HG02588 (cell line): ENCODE measurements at regions not wholly inside any gene's neighbourhood (a gene's known extent, or its start where the extent isn't known, plus 50 kb on each side); places are given as distances from the start of the nearest gene placed in this dataset.

Experiments
- ATAC-seq: cut with Tn5 transposase; IDR thresholded peaks from one replicate; pipeline ENCODE4 v1.9.1; 2021; ENCODE audit warnings: mild to moderate bottlenecking, moderate library complexity; ENCODE audit not compliant: unreplicated experiment

DNA sequence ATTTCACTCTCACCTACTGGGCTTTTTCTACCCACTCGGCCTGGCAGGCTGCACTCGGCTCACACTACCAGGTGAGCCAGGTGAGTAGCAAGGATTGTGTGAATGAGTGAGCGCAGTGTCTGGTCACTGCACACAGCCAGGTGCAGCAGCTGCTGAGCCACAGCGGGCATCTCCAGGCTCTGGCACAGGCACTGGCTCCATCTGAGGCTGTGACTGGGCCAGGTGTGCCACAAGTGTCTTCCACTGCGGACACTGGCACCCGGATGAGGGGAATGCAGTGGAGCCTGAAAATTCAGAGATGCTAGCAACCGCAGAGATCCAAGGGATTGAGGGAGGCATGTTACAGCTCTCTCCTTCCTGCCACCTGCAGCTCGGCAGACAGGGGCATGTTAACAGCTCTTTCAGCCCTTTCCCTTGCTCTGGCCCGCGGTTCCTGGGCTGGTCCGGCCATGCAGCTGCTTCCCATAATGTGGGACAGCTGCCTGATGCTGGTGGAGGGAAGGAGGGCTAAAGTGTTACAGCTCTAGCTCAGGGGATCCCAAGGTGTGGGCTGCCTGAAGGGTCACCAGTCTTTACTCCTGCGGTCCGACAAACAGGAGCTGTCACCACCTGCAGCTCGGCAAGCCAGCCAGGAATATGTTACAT lies 1038.3 kb downstream of the AMY1C start:
- ATAC-seq: no peak

DNA sequence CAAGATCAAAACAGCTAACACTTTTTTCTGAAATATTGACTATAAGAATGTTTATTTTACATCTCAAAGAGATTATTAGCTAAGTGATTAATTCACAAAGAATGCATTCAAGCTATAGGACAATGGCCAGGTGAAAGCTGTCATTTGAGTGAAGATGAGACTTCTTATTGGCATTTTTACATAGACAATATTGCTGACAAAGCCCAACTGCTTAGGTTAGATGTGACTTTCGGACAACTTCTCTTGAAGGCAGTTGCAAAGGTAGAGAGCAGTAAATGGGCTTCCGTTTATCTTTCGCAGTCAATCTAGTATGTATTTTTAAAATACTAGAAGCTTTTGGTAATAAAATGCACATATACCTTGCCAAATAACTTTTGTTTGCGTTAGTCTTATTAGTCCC lies 1041.3 kb downstream of the AMY1C start:
- ATAC-seq: no peak

DNA sequence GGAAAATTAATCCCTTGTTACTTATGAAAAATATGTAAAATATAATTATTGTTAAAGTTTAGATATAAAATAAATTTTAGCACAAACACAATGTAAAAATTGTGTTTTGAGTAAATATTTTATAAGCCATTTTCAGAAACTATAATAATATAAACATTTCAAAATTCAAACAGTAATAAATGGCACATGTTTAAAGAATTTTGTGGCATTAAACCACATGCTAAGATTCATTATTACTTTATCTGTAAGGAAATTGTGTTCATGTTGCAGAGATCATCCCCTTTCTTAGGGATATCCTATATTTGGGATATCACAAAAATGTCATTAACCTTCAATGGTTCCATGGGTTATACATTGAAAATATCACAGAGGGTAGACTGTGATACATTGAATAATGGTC lies 1044.3 kb downstream of the AMY1C start:
- no peak for ATAC-seq

DNA sequence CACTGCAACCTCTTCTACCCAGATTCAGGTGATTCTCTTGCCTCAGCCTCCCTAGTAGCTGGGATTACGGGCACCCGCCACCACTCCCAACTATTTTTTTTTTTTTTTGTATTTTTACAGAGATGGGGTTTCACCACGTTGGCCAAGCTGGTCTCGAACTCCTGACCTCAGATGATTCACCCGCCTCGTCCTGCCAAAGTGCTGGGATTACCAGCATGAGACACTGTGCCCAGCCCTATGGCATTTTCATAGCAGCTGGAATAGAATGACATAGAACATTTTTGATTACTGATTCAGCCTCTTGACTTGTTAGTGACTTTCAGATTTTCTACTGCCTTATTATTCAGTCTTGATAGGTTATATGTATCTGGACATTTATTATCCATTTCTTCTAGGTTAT lies 1046.2 kb downstream of the AMY1C start:
- ATAC-seq: no peak

DNA sequence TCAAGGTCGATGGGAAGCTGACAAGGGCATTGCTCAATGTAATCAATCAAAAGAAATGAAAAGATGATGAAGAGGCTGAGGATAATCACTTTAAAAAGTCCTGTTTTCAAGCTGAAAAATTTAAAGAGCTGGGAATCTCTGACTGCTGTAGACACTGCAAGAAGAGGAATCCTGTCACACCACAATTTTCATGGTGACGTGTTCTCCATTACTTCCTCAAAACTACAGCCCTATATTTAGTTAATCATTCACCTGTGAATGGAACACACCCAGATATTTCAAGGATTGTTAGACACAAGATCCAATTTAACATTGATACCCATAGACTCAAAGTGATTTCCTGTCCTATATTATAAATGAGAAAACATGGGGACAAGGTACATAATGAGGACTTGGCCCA lies 1048.3 kb downstream of the AMY1C start:
- ATAC-seq: no peak

DNA sequence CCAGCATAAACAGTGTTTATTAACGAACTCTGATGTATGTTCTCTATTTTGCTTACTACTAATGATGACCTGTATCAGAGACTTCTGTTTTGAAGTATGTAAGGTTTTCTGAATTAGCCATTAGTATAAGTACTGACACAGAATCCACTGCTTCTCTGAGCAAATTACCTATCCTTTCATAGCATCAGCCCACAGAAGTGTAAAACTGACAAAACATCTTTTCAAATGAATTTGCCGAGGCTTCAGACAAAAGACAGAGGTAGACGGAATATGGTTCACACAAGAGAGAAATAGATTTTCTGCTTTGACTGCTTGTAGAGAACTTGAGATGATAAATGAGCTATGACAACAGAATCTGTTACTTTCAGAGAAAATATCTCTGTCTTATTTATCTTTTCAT lies 1051.6 kb downstream of the AMY1C start:
- no peak for ATAC-seq

DNA sequence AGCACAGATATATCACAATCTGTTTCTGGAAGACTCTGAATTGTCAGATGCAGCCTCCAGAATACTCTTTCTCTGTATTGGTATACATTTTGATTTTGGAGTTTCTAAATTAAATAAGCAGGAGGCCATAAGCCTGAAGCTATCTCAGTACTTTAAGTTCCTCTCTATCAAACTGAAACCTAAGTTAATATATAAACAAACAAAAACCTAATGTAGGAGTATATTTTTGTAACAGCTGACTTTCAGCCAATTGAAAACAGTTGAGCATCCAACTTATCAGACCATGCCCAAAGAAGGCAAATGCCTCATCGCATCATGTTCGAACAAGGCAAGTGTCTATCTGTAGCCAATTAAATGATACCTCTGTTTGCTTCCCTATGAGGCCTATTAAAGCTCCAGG lies 1054.4 kb downstream of the AMY1C start:
- no peak for ATAC-seq

DNA sequence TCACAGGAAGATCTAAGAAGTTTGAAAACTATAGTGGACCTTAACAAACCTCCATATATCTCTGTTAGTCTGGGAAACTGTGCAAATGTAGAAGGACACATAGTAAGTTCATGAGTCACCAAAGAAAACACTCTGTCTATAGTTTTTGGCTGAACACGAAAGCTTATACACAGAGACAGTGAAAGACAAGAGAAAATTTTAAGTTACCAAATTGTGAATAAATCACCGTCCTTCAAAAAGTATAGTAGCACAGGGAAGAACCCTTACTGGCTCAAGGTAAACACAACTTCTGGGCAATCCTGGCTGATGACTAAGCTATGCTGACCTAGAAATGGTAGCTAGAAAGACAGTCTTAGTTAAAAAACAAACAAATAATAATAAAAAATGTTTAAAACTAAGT lies 1057.9 kb downstream of the AMY1C start:
- ATAC-seq: no peak

DNA sequence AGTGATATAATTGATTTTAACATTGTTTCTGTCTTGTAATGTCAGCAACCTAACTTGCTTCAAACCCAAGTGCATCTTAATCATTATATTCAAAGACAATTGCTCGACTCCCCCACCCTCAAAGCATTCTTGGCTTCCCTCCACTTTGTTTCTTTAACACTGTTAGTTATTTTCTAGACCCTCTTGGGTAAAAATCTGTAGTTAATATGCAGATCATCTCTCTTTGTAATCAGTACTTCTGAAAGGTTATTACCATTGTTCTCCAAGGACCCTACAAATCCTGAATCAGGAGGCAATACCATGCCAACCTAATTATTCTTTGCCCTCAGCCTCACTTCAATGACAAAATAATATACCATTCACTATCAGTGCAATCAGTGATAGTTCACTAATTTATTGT lies 1075.7 kb downstream of the AMY1C start:
- ATAC-seq: no peak

DNA sequence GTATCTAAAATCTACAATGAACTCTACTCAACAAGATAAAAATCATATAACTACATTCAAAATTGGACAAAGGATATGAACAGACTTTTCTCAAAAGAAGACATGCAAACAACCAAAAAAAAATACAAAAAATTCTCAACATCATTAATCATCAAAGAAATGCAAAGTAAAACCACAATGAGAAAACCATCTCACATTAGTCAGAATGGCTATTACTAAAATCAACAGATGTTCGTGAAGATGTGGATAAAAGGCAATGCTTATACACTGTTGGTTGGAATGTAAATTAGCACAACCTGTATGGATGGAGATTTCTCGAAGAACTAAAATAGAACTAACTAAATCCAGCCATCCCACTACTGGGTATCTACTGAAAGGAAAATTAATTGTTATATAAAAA lies 1080.8 kb downstream of the AMY1C start:
- no peak for ATAC-seq

DNA sequence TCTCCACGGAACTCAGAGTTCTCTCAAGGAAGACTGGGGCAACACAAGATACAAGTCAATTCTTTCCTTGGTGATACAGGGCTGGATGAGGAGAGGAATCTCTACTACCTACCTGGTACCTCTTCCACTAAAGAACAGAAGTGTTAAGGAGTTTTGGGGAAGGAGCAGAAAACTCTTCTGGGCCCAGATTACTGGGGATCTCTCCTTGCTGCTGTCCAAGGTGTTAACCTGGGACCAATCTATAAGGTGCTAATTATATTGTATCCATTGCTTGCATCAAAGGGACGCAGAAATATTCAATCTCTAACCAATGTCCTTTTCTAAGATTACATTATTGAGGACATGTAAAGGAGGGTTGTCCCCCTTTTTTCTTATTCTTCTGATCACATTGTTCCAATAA lies 1102.5 kb downstream of the AMY1C start:
- ATAC-seq: no peak

DNA sequence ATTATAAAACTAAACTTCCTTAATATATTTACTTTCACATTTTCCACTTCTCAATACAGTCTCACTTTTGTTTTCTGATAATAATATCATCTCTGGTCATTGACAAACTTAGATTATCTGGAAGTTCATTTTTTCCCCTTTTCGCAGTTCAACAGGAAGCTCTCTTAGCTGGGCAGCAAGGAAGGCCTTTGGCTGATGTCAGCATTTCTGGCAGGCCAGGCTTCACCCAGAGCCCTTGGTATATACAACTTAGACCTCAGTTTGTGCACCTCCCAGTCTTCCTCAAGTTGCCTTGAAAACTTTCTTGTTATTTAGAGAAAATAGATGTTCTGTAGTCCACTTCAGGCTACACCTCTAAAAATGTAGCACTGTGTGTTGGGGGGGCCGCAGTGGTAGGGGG lies 1103.6 kb downstream of the AMY1C start:
- ATAC-seq: no peak

DNA sequence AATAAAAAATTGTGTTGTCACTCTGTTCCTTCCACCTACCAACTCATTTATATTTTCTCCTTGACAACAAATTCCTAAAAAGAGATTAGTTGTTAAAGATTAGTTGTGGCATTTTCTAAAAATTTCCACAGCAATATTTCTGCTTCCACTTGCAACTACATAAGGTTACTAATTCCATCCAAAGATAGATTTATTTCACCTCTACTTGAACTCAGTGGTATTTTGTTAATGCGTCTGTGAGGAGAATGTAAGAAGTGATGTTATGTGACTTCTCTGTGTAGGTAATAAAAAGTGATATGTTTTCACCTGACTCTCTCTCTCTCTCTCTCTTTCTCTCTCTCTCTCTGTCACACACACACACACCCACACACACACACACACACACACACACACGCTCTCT lies 1104.8 kb downstream of the AMY1C start:
- no peak for ATAC-seq

DNA sequence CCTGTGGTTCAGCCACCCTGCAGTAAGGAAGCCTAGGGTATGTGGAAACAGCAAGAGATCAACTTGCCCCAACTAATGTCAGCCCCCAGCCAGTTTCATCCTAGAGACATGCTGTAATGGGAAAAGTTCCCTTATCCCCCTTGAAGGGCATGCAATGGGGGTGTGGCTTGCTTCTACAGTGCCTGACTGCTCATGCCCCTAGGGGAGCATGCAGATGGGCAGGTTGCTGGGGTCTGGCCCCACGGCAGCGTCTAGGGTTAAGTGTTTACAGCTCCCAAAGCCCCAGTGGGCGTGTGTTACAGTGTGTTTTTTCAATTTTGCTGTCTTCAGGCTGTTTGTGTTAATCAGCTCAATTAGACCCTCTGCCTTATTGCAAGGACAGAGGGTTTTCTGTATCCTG lies 1105.9 kb downstream of the AMY1C start:
- ATAC-seq: no peak

DNA sequence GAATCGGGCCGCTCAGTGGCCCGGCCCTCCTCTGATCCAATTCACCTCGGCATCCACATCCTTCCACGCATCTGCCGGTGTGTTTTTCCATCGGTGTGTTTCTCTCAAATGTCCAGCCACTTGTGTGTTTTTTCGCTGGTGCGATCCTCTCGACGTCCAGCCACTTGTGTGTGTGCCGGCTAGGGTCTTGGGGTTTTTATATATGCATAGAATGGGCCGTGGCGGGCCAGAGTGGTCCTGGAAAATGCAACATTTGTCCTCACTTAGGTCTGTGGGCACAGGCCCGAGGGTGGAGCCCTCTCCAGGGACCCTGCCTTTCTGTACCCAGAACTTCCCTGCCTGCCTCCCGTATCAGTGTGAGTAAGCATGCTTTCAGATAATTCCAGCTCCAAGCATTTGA lies 1106.4 kb downstream of the AMY1C start:
- no peak for ATAC-seq

DNA sequence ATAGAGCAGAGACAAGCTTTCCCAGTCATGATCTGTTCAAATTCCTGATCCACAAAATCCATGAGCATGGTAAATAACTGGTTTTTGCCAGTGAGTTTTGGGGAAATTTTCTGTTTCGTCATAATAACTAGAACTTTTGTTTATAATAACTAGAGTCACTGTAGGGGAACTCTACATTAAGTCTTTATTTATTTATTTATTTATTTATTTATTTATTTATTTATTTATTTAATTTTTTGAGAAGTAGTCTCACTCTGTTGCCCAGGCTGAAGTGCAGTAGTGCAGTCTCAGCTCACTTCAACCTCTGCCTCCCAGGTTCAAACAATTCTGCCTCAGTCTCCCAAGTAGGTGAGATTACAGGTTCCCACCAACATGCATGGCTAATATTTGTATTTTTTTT lies 1106.8 kb downstream of the AMY1C start:
- no peak for ATAC-seq

DNA sequence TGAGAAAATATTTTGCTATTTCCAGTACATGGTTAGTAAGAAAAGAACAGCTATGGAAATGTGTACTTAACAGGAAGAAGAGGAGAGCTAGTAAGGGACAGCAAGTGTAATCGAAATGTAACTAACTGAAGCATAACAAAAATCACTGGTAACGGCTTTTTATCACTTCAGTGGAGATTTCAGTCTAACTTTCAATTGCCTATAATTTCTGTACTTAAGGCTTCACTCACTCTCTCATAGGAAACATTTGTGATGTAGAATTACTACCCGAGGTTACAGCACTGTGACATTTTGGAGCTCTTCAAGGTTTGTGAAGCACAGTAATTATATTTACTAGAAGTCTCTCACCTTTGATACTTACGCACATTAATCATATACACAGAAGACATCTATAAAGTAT lies 1119.1 kb downstream of the AMY1C start:
- ATAC-seq: no peak

DNA sequence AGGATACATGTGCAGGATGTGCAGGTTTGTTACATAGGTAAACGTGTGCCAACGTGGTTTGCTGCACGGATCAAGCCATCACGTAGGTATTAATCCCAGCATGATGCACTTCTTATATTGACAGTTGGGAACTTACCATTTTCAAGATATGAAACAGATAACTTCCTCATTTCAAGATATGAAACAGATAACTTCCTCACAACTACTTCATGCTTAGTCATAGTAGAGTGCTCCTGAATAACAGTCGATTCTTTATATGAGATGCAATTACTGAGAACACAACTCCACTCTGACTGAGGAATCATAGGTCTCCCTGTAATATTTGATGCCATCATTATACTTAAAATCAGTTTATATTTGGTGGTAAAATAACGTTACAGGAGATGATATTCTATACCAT lies 1124.3 kb downstream of the AMY1C start:
- ATAC-seq: peak; percentile 81

DNA sequence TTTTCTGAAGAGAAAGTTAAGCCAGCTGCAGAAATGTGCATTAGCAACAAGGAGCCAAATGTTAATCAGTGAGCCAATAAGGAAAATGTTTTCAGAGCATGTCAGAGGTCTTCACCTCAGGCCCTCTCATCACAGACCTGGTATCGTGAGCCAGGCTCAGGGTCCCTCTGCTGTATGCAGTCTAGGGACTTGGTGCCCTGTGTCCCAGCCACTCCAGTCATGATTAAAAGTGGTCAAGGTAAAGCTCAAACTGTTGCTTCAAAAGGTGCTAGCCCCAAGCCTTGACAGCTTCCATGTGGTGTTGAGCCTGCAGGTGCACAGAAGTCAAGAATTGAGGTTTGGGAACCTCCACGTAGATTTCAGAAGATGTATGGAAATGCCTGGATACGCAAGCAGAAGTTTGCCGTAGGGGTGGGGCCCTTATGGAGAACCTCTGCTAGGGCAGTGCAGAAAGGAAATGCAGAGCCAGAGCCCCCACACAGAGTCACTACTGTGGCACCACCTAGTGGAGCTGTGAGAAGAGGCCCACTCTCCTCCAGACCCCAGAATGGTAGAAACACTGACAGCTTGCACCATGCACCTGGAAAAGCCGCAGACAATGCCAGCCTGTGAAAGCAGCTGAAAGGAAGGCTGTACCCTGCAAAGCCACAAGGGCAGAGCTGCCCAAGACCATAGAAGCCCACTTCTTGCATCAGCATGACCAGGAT lies 1128.7 kb downstream of the AMY1C start:
- no peak for ATAC-seq

DNA sequence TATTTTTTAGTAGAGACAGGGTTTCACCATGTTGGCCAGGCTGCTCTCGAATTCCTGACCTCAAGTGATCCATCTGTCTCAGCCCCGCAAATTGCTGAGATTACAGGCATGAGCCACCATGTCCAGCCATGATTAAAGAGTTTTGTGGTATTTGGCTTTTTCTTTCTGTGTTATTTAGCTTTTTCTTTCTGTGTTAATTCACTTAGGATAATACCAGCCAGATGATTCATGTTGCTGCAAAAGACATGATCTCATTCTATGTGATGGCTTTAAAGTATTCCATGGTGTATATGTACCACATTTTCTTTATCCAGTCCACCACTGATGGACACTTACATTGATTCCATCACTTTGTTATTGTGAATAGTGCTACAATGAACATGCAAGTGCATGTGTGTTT lies 1135.2 kb downstream of the AMY1C start:
- ATAC-seq: no peak

DNA sequence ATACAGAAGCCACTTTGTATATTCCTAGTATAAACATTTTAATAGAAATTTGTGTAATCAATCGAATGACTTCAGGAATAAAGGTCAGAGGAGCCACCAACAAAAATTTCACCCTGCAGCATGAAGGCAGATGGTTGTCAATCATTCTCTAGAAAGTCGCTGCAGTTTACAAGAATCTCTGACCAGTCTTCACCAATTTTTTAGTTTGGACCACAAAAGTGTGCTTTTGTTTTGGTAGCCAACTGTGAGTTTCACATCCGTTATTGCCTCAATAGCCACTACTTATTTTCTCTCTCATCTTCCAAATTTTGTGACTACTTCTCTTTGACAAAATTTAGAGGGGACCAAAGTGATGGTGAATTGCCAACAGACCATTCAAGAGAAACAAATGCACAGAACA lies 1155.6 kb downstream of the AMY1C start:
- ATAC-seq: no peak

DNA sequence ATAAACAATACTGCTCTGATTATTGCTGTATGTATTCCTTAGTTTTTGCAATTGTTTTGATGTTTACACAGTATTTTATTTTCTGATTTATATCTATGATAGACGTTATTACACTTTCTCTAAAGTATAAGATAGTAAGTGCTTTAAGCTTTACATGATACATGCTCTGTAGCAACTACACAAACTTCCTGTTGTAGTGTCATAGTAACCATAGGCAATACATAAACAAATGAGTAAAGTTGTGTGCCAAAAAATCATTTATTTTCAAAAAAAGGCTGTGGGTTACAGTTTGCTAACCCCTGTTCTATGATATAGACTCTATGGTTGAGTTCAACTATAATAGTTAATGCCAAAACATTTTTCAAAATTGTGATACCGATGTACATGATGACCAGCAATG lies 1156.4 kb downstream of the AMY1C start:
- no peak for ATAC-seq

DNA sequence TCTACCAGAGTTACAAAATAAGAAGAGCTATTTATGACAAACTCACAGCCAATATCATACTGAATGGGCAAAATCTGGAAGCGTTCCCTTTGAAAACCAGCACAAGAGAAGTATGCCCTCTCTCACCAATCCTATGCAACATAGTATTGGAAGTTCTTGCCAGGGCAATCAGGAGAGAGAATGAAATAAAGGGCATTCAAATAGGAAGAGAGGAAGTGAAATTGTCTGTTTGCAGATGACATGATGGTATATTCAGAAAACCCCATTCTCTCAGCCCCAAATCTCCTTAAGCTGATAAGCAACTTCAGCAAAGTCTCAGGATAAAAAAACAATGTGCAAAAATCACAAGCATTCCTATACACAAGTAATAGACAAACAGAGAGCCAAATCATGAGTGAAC lies 1169.5 kb downstream of the AMY1C start:
- ATAC-seq: no peak
